ENCODE measurements at regions not wholly inside any gene's neighbourhood (a gene's known extent, or its start where the extent isn't known, plus 50 kb on each side); places are given as distances from the start of the nearest gene placed in this dataset.
"Not testable (repeated sequence)": the region's sequence is repeated elsewhere in the genome, so short reads cannot be mapped to it uniquely, and the experiment has no call there.

- Histone ChIP-seq H3K27ac (ENCODE audit: low read length) (no peak overlapping the region), H3K9me3 (ENCODE audit: control insufficient read depth, low read depth, low read length) (peaks cover 40% of the 10 kb centered on the region), H3K9ac (ENCODE audit: low read length) (no peak overlapping the region), H3K27me3 (ENCODE audit: control insufficient read depth, insufficient read depth, low read length) (no peaks in the 10 kb centered on the region), H3K4me1 (ENCODE audit: control insufficient read depth, low read depth, low read length) (no peaks in the 10 kb centered on the region), H3K36me3 (ENCODE audit: control insufficient read depth, low read depth, low read length) (no peaks in the 10 kb centered on the region), H3K4me3 (ENCODE audit: low read length) (no peak overlapping the region)
Observed at GRCh38 chr14:105901226-105901625, 374.8 kb downstream of the TMEM121 start.

DNA sequence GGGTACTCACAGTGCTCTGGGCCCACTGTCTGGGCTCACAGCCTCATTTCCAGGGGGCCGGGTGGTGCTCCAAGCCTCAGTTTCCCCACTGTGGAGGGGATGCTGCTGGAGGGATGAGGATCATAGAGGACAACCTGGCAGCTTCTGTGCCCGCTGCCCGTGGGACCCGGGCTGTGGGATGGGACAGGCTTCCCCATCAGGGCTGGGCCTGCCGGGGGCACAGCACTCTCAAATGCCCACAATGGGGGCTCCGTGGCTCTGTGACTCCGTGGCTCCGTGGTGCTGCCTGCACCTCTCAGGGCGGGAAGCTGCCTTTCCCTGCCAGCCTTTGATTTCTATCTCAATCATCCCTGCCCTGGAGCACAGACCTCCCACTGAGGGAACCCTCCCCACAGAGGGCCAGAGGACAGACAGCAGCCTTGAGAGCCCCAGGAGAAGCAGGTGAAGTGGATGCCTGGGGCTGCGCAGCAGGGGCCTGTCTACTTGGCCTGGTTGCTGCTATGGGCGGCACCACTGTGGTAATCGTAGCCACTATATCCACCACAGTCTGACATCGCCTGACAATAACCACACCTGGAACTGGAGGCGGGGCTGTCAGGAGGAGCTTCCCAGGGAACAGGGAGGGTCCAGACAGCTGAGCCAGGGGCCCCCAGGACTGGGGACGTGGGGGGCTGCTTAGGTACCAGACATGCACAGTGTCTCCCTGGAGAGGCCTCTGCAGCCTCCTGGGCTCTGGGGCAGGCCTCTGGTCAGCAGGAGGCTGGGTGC is 375.9 kb downstream of the TMEM121 start:
- Histone ChIP-seq H3K36me3 (ENCODE audit: control insufficient read depth, low read depth, low read length) (no peaks in the 10 kb centered on the region), H3K4me3 (ENCODE audit: low read length) (no peak overlapping the region), H3K9ac (ENCODE audit: low read length) (no peak overlapping the region), H3K27ac (ENCODE audit: low read length) (no peak overlapping the region), H3K9me3 (ENCODE audit: control insufficient read depth, low read depth, low read length) (peaks cover 39% of the 10 kb centered on the region), H3K27me3 (ENCODE audit: control insufficient read depth, insufficient read depth, low read length) (no peaks in the 10 kb centered on the region), H3K4me1 (ENCODE audit: control insufficient read depth, low read depth, low read length) (no peaks in the 10 kb centered on the region)

GRCh38 chr14:105902899-105903165 is 376.4 kb downstream of the TMEM121 start:
- not testable (repeated sequence) for H3K27me3 ChIP-seq (ENCODE audit: control insufficient read depth, insufficient read depth, low read length); H3K9ac ChIP-seq (ENCODE audit: low read length); H3K4me3 ChIP-seq (ENCODE audit: low read length); H3K4me1 ChIP-seq (ENCODE audit: control insufficient read depth, low read depth, low read length); H3K36me3 ChIP-seq (ENCODE audit: control insufficient read depth, low read depth, low read length); H3K27ac ChIP-seq (ENCODE audit: low read length)
- peaks cover 39% of the 10 kb centered on the region for H3K9me3 ChIP-seq (ENCODE audit: control insufficient read depth, low read depth, low read length)

GRCh38 chr14:105903971-105904370 is 377.6 kb downstream of the TMEM121 start:
- H3K4me1 ChIP-seq (ENCODE audit: control insufficient read depth, low read depth, low read length), result no peaks in the 10 kb centered on the region
- H3K27ac ChIP-seq (ENCODE audit: low read length), result no peak overlapping the region
- H3K27me3 ChIP-seq (ENCODE audit: control insufficient read depth, insufficient read depth, low read length), result no peaks in the 10 kb centered on the region
- H3K9ac ChIP-seq (ENCODE audit: low read length), result no peak overlapping the region
- no peaks in the 10 kb centered on the region for H3K36me3 ChIP-seq (ENCODE audit: control insufficient read depth, low read depth, low read length)
- H3K9me3 ChIP-seq (ENCODE audit: control insufficient read depth, low read depth, low read length), result peaks cover 36% of the 10 kb centered on the region
- H3K4me3 ChIP-seq (ENCODE audit: low read length), result no peak overlapping the region

DNA sequence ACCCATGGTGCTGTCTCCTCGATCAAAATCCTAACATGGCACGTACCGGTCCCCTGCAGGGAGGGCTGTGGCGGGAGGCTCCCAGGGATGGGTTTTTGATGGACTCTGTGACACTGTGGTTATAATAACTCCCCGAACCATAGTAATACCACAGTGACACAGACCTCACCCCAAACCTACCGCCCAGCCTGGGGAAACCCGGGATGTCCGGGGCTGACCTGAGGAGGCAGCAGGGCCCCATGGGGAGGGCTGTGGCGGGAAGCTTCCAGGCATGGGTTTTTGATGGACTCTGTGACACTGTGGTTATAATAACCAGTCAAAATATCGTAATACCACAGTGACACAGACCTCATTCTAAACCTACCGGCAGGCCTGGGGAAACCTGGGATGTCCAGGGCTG is 378.0 kb downstream of the TMEM121 start:
- Histone ChIP-seq H3K36me3 (ENCODE audit: control insufficient read depth, low read depth, low read length) (no peaks in the 10 kb centered on the region), H3K4me3 (ENCODE audit: low read length) (no peak overlapping the region), H3K27me3 (ENCODE audit: control insufficient read depth, insufficient read depth, low read length) (no peaks in the 10 kb centered on the region), H3K27ac (ENCODE audit: low read length) (no peak overlapping the region), H3K4me1 (ENCODE audit: control insufficient read depth, low read depth, low read length) (no peaks in the 10 kb centered on the region), H3K9me3 (ENCODE audit: control insufficient read depth, low read depth, low read length) (peaks cover 40% of the 10 kb centered on the region), H3K9ac (ENCODE audit: low read length) (no peak overlapping the region)

DNA sequence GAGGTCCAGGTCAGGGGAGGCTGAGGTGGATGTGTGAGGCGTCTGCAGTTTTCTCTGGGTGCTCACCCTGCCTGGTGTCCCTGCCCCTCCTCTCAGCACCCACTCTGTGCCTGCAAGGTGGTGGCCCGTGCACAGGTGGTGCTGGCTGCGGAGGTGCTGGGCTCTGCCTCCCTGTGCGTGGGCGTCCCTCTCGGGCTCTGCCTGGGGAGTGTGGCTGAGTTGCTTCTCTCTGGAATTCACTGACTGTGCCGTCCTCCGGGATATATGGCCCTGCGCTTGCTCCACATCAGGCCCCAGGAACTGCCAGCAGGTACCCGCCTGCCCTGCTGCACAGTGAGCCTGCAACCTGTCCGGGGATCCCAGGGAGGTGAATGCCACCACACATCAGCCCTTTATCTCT is 379.1 kb downstream of the TMEM121 start:
- H3K4me3 ChIP-seq (ENCODE audit: low read length), result no peak overlapping the region
- no peak overlapping the region for H3K27ac ChIP-seq (ENCODE audit: low read length)

GRCh38 chr14:105907276-105907675 is 380.9 kb downstream of the TMEM121 start:
- H3K4me3 ChIP-seq (ENCODE audit: low read length), result no peak overlapping the region
- H3K27ac ChIP-seq (ENCODE audit: low read length), result no peak overlapping the region
- H3K9me3 ChIP-seq (ENCODE audit: control insufficient read depth, low read depth, low read length), result peaks cover 36% of the 10 kb centered on the region
- no peaks in the 10 kb centered on the region for H3K4me1 ChIP-seq (ENCODE audit: control insufficient read depth, low read depth, low read length)
- H3K9ac ChIP-seq (ENCODE audit: low read length), result no peak overlapping the region
- no peaks in the 10 kb centered on the region for H3K27me3 ChIP-seq (ENCODE audit: control insufficient read depth, insufficient read depth, low read length)
- H3K36me3 ChIP-seq (ENCODE audit: control insufficient read depth, low read depth, low read length), result no peaks in the 10 kb centered on the region

More for the DNA sequence above, 379.1 kb downstream of the TMEM121 start:
- peaks cover 42% of the 10 kb centered on the region for H3K9me3 ChIP-seq (ENCODE audit: control insufficient read depth, low read depth, low read length)
- no peaks in the 10 kb centered on the region for H3K4me1 ChIP-seq (ENCODE audit: control insufficient read depth, low read depth, low read length)
- no peaks in the 10 kb centered on the region for H3K36me3 ChIP-seq (ENCODE audit: control insufficient read depth, low read depth, low read length)
- H3K9ac ChIP-seq (ENCODE audit: low read length), result no peak overlapping the region
- H3K27me3 ChIP-seq (ENCODE audit: control insufficient read depth, insufficient read depth, low read length), result no peaks in the 10 kb centered on the region

DNA sequence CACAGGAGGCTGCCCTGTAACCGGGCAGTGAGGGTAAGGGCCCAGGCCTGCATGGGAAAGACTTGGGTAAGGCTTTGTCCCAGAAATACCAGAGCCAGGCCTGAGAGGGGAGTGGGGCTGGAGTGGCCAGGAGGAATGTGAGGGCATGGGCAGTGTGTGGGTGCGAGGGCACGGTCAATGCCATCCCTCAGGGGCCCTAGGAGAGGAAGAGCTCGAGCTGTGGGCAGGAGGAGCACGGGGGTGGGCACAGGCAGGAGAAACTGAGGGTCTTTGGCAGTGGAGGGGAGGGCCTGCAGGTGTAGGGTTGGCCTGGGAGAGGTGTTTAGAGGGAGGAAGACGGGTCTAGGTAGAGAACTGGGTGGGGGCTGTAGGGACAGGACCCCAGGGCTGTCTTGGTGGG is 381.6 kb downstream of the TMEM121 start:
- H3K9ac ChIP-seq (ENCODE audit: low read length), result no peak overlapping the region
- peaks cover 36% of the 10 kb centered on the region for H3K9me3 ChIP-seq (ENCODE audit: control insufficient read depth, low read depth, low read length)
- H3K27ac ChIP-seq (ENCODE audit: low read length), result no peak overlapping the region
- no peak overlapping the region for H3K4me3 ChIP-seq (ENCODE audit: low read length)
- H3K36me3 ChIP-seq (ENCODE audit: control insufficient read depth, low read depth, low read length), result no peaks in the 10 kb centered on the region
- H3K27me3 ChIP-seq (ENCODE audit: control insufficient read depth, insufficient read depth, low read length), result no peaks in the 10 kb centered on the region
- H3K4me1 ChIP-seq (ENCODE audit: control insufficient read depth, low read depth, low read length), result no peaks in the 10 kb centered on the region

DNA sequence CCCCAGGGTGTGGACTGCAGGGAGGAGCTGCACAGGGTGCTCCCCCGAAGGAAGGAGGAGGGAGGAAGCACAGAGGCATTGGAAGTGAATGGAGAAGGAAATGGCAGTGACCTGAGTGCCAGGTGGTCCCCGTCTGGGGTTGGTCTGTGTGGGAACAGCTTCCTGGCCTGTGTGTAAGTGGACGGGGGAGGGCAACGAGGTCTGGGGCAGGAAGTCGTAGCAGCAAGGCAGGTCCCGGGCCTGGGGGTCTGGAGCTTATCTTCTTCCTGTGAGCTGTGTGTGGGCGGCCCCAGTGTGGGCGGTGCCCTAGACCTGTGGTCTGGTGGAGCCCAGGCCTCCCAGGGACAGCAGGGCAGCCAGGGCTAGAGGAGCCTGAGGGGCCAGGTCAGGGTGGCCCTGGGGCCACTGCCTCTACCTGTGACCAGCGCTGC is 382.1 kb downstream of the TMEM121 start:
- Histone ChIP-seq H3K4me3 (ENCODE audit: low read length) (no peak overlapping the region), H3K4me1 (ENCODE audit: control insufficient read depth, low read depth, low read length) (no peaks in the 10 kb centered on the region), H3K36me3 (ENCODE audit: control insufficient read depth, low read depth, low read length) (no peaks in the 10 kb centered on the region), H3K9me3 (ENCODE audit: control insufficient read depth, low read depth, low read length) (peaks cover 31% of the 10 kb centered on the region), H3K27me3 (ENCODE audit: control insufficient read depth, insufficient read depth, low read length) (no peaks in the 10 kb centered on the region), H3K27ac (ENCODE audit: low read length) (no peak overlapping the region), H3K9ac (ENCODE audit: low read length) (no peak overlapping the region)

DNA sequence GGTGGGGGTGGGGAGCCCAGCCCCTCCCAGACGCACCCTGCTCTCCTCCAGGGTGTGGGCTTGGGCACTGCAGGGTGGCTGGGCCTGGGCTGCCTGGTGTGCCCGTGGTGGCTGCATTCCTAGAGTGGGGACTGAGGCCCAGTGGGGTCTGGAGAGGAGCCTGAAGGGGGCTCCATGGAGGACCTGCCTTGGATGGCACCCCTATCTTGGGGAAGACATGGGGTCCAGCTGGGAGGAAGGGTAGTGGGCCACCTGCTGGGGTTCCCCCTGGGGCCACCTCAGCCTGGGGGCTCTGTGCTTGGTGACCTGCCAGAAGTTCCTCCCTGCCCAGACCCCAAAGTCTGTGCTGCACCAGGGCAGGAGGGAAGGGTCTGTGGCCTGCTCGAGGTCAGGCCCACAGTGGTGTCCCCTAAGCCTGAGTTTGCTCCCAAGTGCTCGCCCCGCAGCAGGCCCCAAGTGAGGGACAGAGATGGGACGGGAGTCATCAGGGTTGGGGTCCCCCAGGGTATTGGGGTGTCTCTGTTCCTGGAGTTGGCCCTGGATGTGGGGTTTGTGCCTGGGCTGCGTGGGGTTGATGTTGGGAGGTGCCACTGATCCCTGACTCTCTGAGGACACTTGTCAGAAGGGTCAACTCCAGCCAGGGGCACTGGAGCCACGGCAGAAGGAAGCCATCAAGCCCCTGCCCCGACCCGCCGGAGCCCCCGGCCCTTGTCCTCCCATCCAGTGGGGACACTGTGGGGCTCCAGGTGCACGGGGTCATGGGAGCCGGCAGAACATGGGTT is 382.9 kb downstream of the TMEM121 start:
- Histone ChIP-seq H3K4me1 (ENCODE audit: control insufficient read depth, low read depth, low read length) (no peaks in the 10 kb centered on the region), H3K36me3 (ENCODE audit: control insufficient read depth, low read depth, low read length) (no peaks in the 10 kb centered on the region), H3K9me3 (ENCODE audit: control insufficient read depth, low read depth, low read length) (peaks cover 33% of the 10 kb centered on the region), H3K27me3 (ENCODE audit: control insufficient read depth, insufficient read depth, low read length) (no peaks in the 10 kb centered on the region), H3K9ac (ENCODE audit: low read length) (no peak overlapping the region), H3K4me3 (ENCODE audit: low read length) (no peak overlapping the region), H3K27ac (ENCODE audit: low read length) (no peak overlapping the region)

DNA sequence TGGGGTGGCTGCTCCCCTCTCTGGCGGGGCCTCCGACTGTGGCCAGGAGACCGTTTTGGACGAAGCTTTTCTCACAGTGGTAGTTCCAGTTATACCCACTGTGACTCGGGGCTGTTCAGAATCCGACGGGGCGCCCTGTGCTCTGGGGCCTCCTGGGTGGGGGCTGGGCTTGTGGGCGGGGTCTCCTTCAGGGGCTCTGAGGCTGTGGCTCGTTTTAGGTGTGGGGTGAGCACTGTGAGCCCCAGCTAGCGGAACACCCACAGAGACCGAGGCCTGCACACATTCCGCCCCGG is 383.4 kb downstream of the TMEM121 start:
- not testable (repeated sequence) for H3K9ac ChIP-seq (ENCODE audit: low read length); H3K4me3 ChIP-seq (ENCODE audit: low read length); H3K36me3 ChIP-seq (ENCODE audit: control insufficient read depth, low read depth, low read length); H3K27me3 ChIP-seq (ENCODE audit: control insufficient read depth, insufficient read depth, low read length); H3K4me1 ChIP-seq (ENCODE audit: control insufficient read depth, low read depth, low read length); H3K27ac ChIP-seq (ENCODE audit: low read length)
- peaks cover 27% of the 10 kb centered on the region for H3K9me3 ChIP-seq (ENCODE audit: control insufficient read depth, low read depth, low read length)

DNA sequence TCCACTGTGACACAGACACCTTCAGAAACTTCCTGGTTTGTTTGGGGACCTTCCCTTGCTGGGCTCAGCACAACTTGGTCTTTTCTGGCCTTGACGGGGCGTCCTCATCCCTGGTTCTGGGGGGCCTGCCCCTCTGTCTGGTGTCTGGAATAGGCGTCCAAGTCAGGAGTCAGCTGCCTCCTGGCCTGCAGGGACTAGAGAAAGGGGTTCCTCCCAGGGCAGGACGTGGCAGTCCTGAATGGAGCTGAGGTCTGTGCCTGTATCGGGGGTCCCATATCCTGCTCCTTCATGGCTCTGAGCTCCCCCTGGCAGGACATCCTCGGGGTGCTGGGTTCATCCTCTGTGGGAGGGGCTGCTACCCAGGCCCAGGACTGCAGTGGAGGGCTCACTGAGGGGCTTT is 384.0 kb downstream of the TMEM121 start:
- Histone ChIP-seq H3K27me3 (ENCODE audit: control insufficient read depth, insufficient read depth, low read length) (no peaks in the 10 kb centered on the region), H3K4me3 (ENCODE audit: low read length) (no peak overlapping the region), H3K9me3 (ENCODE audit: control insufficient read depth, low read depth, low read length) (peaks cover 25% of the 10 kb centered on the region), H3K27ac (ENCODE audit: low read length) (no peak overlapping the region), H3K9ac (ENCODE audit: low read length) (no peak overlapping the region), H3K4me1 (ENCODE audit: control insufficient read depth, low read depth, low read length) (no peaks in the 10 kb centered on the region), H3K36me3 (ENCODE audit: control insufficient read depth, low read depth, low read length) (no peaks in the 10 kb centered on the region)
